Effector memory CD4-positive, alpha-beta T cell (primary cell): ENCODE measurements at regions not wholly inside any gene's neighbourhood (a gene's known extent, or its start where the extent isn't known, plus 50 kb on each side); places are given as distances from the start of the nearest gene placed in this dataset.

ENCODE experiments used
- DNase-seq, 3 donors: peaks; one replicate each; pipeline ENCODE4 v3.0.0-alpha.2; 2020
- H3K27ac ChIP-seq: 2 replicates; pipeline ENCODE4 v1.7.0; 2013; ENCODE audit warnings: mild to moderate bottlenecking, low read length, moderate library complexity; ENCODE audit not compliant: insufficient read depth, poor library complexity, severe bottlenecking
- H3K27me3 ChIP-seq: replicated peaks from 2 replicates; pipeline ENCODE4 v1.7.0; 2013; ENCODE audit warnings: mild to moderate bottlenecking, low read length; ENCODE audit not compliant: insufficient read depth, control insufficient read depth, poor library complexity, severe bottlenecking
- H3K36me3 ChIP-seq: 2 replicates; pipeline ENCODE4 v1.7.0; 2013; ENCODE audit warnings: mild to moderate bottlenecking, low read length, moderate library complexity; ENCODE audit not compliant: control insufficient read depth, insufficient read depth
- H3K4me1 ChIP-seq: 2 replicates; pipeline ENCODE4 v1.7.0; 2013; ENCODE audit warnings: low read length, mild to moderate bottlenecking; ENCODE audit not compliant: control insufficient read depth, insufficient read depth, poor library complexity, severe bottlenecking
- H3K4me3 ChIP-seq: 2 replicates; pipeline ENCODE4 v1.7.0; 2013; ENCODE audit warnings: low read length, low read depth, mild to moderate bottlenecking; ENCODE audit not compliant: insufficient read depth, poor library complexity, severe bottlenecking
- H3K9me3 ChIP-seq: 2 replicates; pipeline ENCODE4 v1.7.0; 2013; ENCODE audit warnings: mild to moderate bottlenecking, low read length, moderate library complexity; ENCODE audit not compliant: control insufficient read depth

DNA sequence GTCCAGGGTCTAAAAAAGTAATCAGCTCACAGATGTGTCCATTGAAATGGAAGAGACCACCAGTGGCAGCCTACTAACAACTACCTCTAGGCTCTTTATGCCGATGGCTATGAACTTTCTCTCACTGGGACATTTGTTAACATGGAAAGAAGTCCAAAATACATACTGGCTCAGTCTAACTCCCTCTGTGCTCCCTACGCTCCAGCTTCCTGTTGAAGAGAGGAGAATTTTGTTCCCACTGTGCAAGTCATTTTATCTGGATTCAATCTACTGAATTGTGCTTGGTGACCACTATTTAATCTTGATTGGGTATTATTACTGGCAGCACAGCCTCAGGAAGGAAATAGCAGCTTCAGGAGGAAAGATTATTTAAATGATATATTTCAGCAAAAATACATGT is 128.8 kb upstream of the ARGLU1 start:
- Histone ChIP-seq H3K27me3 (no peaks in the 10 kb centered on the region), H3K4me1 (no peaks in the 10 kb centered on the region), H3K36me3 (no peaks in the 10 kb centered on the region), H3K4me3 (no peak overlapping the region), H3K9me3 (no peaks in the 10 kb centered on the region), H3K27ac (no peak overlapping the region)
- no peak for DNase-seq

- Histone ChIP-seq H3K27me3 (no peaks in the 10 kb centered on the region), H3K4me3 (no peak overlapping the region), H3K36me3 (no peaks in the 10 kb centered on the region), H3K27ac (no peak overlapping the region), H3K9me3 (no peaks in the 10 kb centered on the region), H3K4me1 (no peaks in the 10 kb centered on the region)
- DNase-seq, result no peak
Observed at GRCh38 chr13:106696140-106696539, 128.2 kb upstream of the ARGLU1 start.

DNA sequence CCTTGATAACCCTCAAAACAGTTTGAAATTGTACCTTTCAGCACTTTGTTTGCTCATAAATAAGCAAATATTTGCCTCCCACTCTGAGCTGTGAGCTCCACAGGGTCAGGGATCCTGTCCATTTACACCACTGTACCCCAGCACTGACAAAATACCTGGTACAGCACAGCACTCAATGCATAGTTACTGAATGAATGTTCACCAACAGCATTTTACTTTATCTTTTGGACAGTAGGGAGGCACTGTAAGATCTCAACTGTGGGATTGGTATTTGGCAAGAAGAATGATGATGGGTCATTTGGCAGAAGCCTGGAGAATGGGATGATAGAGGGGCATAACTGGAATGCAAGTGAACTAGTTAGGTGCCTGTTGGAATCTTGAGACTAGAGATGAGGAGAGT is 127.2 kb upstream of the ARGLU1 start:
- DNase-seq, result no peak
- H3K27me3 ChIP-seq, result no peaks in the 10 kb centered on the region
- H3K4me3 ChIP-seq, result no peak overlapping the region
- H3K27ac ChIP-seq, result no peak overlapping the region
- H3K9me3 ChIP-seq, result no peaks in the 10 kb centered on the region
- H3K4me1 ChIP-seq, result no peaks in the 10 kb centered on the region
- H3K36me3 ChIP-seq, result no peaks in the 10 kb centered on the region

DNA sequence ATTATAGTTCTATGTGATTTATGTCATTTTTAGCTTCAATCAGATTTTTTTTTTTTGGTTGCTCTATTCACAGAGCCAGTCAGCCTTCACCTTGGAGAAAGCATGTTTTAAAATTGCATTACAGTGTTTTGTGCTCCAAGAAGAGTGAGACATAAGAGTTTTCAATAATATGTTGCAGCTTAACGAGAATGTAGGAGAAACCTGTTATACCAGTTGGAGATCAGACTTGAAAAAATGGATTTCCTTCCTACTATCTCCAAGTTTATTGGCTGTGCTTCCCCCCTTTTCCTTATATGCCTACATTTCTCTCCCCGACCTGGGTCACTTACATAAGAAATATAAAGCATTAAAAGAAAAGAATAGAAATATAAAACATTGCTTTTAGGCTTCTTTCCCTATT is 123.9 kb upstream of the ARGLU1 start:
- Histone ChIP-seq H3K27me3 (no peaks in the 10 kb centered on the region), H3K4me1 (no peaks in the 10 kb centered on the region), H3K4me3 (no peak overlapping the region), H3K36me3 (no peaks in the 10 kb centered on the region), H3K9me3 (no peaks in the 10 kb centered on the region), H3K27ac (no peak overlapping the region)
- no peak for DNase-seq

- H3K36me3 ChIP-seq, result no peaks in the 10 kb centered on the region
- no peaks in the 10 kb centered on the region for H3K4me1 ChIP-seq
- H3K4me3 ChIP-seq, result no peak overlapping the region
- H3K27me3 ChIP-seq, result no peaks in the 10 kb centered on the region
- no peaks in the 10 kb centered on the region for H3K9me3 ChIP-seq
- no peak for DNase-seq
- H3K27ac ChIP-seq, result no peak overlapping the region
Observed at GRCh38 chr13:106691341-106691740, 123.4 kb upstream of the ARGLU1 start.

DNA sequence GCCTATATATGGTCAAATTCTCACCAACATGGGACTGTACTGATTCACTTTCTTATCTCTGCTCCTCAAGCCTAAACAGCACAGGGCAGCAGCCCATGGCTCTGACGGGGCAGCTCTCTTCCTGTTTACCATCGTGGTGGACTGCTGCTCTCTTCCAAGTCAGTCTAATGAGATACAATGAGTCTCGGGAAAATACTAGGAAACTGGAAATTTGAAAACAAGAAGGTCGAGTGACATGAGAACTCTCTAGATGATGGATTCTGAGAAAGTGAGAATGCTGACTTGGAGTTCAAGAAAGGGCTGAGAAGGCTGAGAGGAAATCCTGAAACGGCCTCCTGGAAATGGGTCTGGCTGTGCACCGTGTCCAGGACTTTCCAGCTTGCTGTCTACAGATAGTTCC is 122.8 kb upstream of the ARGLU1 start:
- no peaks in the 10 kb centered on the region for H3K4me1 ChIP-seq
- no peak overlapping the region for H3K27ac ChIP-seq
- H3K9me3 ChIP-seq, result no peaks in the 10 kb centered on the region
- no peaks in the 10 kb centered on the region for H3K36me3 ChIP-seq
- no peaks in the 10 kb centered on the region for H3K27me3 ChIP-seq
- H3K4me3 ChIP-seq, result no peak overlapping the region
- no peak for DNase-seq

DNA sequence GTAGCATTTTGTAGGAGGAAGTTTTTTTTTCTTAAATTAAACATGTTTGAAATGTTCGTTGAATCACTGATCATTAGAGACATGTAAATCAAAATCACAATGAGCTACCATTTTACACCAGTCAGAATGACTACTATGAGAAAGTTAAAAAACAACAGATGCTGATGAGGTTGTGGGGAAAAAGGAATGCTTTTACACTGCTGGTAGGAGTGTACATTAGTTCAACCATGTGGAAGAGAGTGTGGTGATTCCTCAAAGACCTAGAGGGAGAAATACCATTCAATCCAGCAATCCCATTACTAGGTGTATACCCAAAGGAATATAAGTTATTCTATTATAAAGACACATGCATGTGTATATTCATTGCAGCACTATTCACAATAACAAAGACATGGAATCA is 122.0 kb upstream of the ARGLU1 start:
- H3K36me3 ChIP-seq, result no peaks in the 10 kb centered on the region
- no peaks in the 10 kb centered on the region for H3K4me1 ChIP-seq
- DNase-seq, result no peak
- no peaks in the 10 kb centered on the region for H3K9me3 ChIP-seq
- H3K27me3 ChIP-seq, result no peaks in the 10 kb centered on the region
- no peak overlapping the region for H3K4me3 ChIP-seq
- H3K27ac ChIP-seq, result no peak overlapping the region

DNA sequence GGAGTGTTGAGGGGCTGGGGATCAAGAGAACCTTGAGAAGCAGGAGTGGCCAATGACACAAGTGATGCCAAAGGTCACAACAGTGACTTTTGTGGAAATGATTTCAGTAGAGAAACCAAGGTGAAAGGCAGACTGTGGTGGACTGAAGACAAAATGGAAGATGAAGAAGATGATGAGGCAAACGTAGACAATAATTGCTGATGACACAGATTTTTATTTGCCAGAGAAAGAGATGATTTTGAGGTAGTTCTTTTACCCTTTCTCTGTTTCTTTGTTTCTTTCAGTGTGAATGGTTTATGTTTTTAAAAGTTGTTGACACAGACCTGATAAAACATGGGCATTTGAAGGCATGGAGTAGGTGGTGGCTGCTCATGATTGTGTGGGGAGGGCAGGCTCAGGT is 121.0 kb upstream of the ARGLU1 start:
- H3K9me3 ChIP-seq, result no peaks in the 10 kb centered on the region
- no peak overlapping the region for H3K4me3 ChIP-seq
- DNase-seq, result no peak
- H3K27ac ChIP-seq, result no peak overlapping the region
- no peaks in the 10 kb centered on the region for H3K36me3 ChIP-seq
- no peaks in the 10 kb centered on the region for H3K27me3 ChIP-seq
- no peaks in the 10 kb centered on the region for H3K4me1 ChIP-seq

DNA sequence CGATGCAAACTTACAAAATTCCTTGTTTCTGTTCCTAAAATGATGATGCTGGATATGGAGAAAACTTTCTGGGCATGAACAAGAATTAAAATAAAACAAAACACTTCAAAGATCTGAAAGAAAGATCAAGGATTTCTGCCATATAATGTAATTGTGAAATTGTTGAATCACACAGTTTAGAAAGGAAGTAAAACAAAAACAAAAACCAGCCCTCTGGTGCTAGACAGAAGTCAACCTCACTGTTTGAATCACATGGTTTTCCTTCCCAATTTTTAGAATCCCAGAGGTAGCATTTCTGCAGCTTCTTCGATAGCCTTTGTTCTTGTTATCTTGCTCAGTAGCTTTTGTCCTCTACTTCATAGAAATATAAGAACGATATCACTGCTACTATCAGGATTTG is 118.2 kb upstream of the ARGLU1 start:
- DNase-seq, result no peak
- Histone ChIP-seq H3K27me3 (no peaks in the 10 kb centered on the region), H3K9me3 (no peaks in the 10 kb centered on the region), H3K27ac (no peak overlapping the region), H3K36me3 (no peaks in the 10 kb centered on the region), H3K4me1 (no peaks in the 10 kb centered on the region), H3K4me3 (no peak overlapping the region)

- no peaks in the 10 kb centered on the region for H3K9me3 ChIP-seq
- no peaks in the 10 kb centered on the region for H3K27me3 ChIP-seq
- no peak overlapping the region for H3K27ac ChIP-seq
- DNase-seq, result no peak
- H3K36me3 ChIP-seq, result no peaks in the 10 kb centered on the region
- no peaks in the 10 kb centered on the region for H3K4me1 ChIP-seq
- no peak overlapping the region for H3K4me3 ChIP-seq
Observed at GRCh38 chr13:106685143-106685542, 117.2 kb upstream of the ARGLU1 start.

- no peak for DNase-seq
- Histone ChIP-seq H3K36me3 (no peaks in the 10 kb centered on the region), H3K27ac (no peak overlapping the region), H3K4me1 (no peaks in the 10 kb centered on the region), H3K4me3 (no peak overlapping the region), H3K9me3 (no peaks in the 10 kb centered on the region), H3K27me3 (no peaks in the 10 kb centered on the region)
Observed at GRCh38 chr13:106683918-106684317, 116.0 kb upstream of the ARGLU1 start.
